Liver (tissue), 3 donors: ENCODE measurements at regions not wholly inside any gene's neighbourhood (a gene's known extent, or its start where the extent isn't known, plus 50 kb on each side); places are given as distances from the start of the nearest gene placed in this dataset.

Experiments used
- EGR1 ChIP-seq, 2 donors: IDR thresholded peaks; 2 replicates each; pipeline ENCODE4 v1.6.1; 2016 to 2018; ENCODE audit warnings: antibody characterized with exemption in 2 of 2, low read depth in 2 of 2
- GABPA ChIP-seq, 2 donors: IDR thresholded peaks in 1 of 2; conservative IDR thresholded peaks in 1 of 2; 2 replicates each; pipeline ENCODE4 v1.6.1; 2016; ENCODE audit warnings: antibody characterized with exemption in 2 of 2, mild to moderate bottlenecking in 1 of 2, moderate library complexity in 1 of 2
- JUND ChIP-seq, 2 donors: IDR thresholded peaks; 2 replicates each; pipeline ENCODE4 v1.6.1; 2016; ENCODE audit warnings: antibody characterized with exemption in 2 of 2
- SP1 ChIP-seq: IDR thresholded peaks from 2 replicates; pipeline ENCODE4 v1.6.1; 2018; ENCODE audit warnings: antibody characterized with exemption, mild to moderate bottlenecking
- TAF1 ChIP-seq: conservative IDR thresholded peaks from 2 replicates; pipeline ENCODE4 v1.6.1; 2016; ENCODE audit warnings: antibody characterized with exemption, mild to moderate bottlenecking
- YY1 ChIP-seq: IDR thresholded peaks from 2 replicates; pipeline ENCODE4 v1.6.1; 2016; ENCODE audit warnings: antibody characterized with exemption, mild to moderate bottlenecking
- TF ChIP-seq, protein P1 (sequence below): IDR thresholded peaks from 2 replicates; pipeline ENCODE4 v1.6.1; 2016; ENCODE audit warnings: antibody characterized with exemption
- TF ChIP-seq, protein P2 (sequence below): fragments of 150-350 bp; IDR thresholded peaks from 2 replicates; pipeline ENCODE4 v1.5.1; 2017; ENCODE audit warnings: improper control_type of control experiment, low read depth, low read length; ENCODE audit not compliant: missing input control
- donor health status: healthy.
- donor health status: healthy.

DNA sequence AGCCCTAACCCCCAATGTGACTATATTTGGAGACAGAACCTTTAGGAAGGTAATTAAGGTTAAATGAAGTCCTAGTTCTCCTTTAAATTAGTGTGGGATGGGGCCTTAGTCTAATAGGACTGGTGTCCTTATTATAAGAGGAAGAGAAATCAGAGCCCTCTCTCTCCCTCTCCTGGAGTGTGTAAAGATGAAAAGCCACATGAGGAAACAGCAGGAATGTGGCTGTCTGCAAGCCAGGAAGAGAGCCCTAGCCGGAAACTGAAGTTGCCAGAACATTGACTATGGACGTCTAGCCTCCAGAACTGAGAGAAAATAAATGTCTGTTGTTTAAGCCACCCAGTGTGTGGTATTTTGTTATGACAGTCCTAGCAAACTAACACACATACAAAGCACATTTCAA lies 802.9 kb upstream of the AMELY start:
- TF ChIP-seq, protein P1, sequence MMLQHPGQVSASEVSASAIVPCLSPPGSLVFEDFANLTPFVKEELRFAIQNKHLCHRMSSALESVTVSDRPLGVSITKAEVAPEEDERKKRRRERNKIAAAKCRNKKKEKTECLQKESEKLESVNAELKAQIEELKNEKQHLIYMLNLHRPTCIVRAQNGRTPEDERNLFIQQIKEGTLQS = no peak
- no peak for TF ChIP-seq TAF1
- TF ChIP-seq, protein P2, sequence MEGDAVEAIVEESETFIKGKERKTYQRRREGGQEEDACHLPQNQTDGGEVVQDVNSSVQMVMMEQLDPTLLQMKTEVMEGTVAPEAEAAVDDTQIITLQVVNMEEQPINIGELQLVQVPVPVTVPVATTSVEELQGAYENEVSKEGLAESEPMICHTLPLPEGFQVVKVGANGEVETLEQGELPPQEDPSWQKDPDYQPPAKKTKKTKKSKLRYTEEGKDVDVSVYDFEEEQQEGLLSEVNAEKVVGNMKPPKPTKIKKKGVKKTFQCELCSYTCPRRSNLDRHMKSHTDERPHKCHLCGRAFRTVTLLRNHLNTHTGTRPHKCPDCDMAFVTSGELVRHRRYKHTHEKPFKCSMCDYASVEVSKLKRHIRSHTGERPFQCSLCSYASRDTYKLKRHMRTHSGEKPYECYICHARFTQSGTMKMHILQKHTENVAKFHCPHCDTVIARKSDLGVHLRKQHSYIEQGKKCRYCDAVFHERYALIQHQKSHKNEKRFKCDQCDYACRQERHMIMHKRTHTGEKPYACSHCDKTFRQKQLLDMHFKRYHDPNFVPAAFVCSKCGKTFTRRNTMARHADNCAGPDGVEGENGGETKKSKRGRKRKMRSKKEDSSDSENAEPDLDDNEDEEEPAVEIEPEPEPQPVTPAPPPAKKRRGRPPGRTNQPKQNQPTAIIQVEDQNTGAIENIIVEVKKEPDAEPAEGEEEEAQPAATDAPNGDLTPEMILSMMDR = no peak
- no peak for TF ChIP-seq YY1
- TF ChIP-seq GABPA (IDR thresholded peaks at IDR 0.05 in 1 of 2, conservative IDR thresholded peaks at IDR 0.05 in 1 of 2) = no peak
- TF ChIP-seq SP1 = no peak
- TF ChIP-seq EGR1 (IDR thresholded peaks at IDR 0.05; ENCODE audit: low read depth in 2 of 2) = no peak
- no peak for TF ChIP-seq JUND (IDR thresholded peaks at IDR 0.05)
